GM12878 (cell line): ENCODE measurements at regions not wholly inside any gene's neighbourhood (a gene's known extent, or its start where the extent isn't known, plus 50 kb on each side); places are given as distances from the start of the nearest gene placed in this dataset.

Experiments
- ATAC-seq: fragments of 200-7000 bp; cut with Tn5 transposase; 3 replicates; pipeline ENCODE4 v1.9.1; 2020; ENCODE audit warnings: mild to moderate bottlenecking, moderate library complexity
- BruUV-seq: library from RNA; stranded (reverse); fragments of 400-500 nt; replicated peaks from 2 replicates; lab custom pipeline; 2021; lab: Mats Ljungman, UMichigan
- CTCF ChIA-PET: fragments of 300-600 bp; sonication (Branson Sonifier 250); formaldehyde crosslinking; extraction: SDS; loops from one replicate; lab custom pipeline; 2021; ENCODE audit warnings: inconsistent platforms; lab: Yijun Ruan, JAX
- POLR2A ChIA-PET: fragments of 350-600 bp; formaldehyde crosslinking; extraction: SDS; loops from one replicate; lab custom pipeline; 2021; ENCODE audit warnings: inconsistent platforms; lab: Charles Lee
- RAD21 ChIA-PET: fragments of 300-600 bp; sonication (Branson Sonifier 250); formaldehyde crosslinking; loops from one replicate; lab custom pipeline; 2023; ENCODE audit warnings: antibody characterized with exemption; ENCODE audit not compliant: unreplicated experiment; lab: Charles Lee
- SMC1A ChIA-PET: fragments of 300-600 bp; sonication (Branson Sonifier 250); formaldehyde crosslinking; loops from one replicate; lab custom pipeline; 2023; ENCODE audit not compliant: unreplicated experiment, uncharacterized antibody; lab: Charles Lee
- DNase-seq: peaks from one replicate; pipeline ENCODE4 v3.0.0-alpha.2; 2011; ENCODE audit warnings: low read depth, low spot score
- FAIRE-seq: peaks from 3 replicates; lab custom pipeline; 2011; peaks lifted over from hg19 to GRCh38; lab: Jason Lieb, UNC
- H2AFZ ChIP-seq: 2 replicates; pipeline ENCODE4 v1.6.0; 2011; ENCODE audit warnings: low read depth, low read length, control low read depth; ENCODE audit not compliant: control insufficient read depth
- H3K27ac ChIP-seq: 2 replicates; pipeline ENCODE4 v1.5.1; 2011; ENCODE audit warnings: control low read depth; ENCODE audit not compliant: control insufficient read depth, insufficient read depth
- H3K27me3 ChIP-seq, 2 experiments: replicated peaks in 1 of 2; 2 replicates each; pipeline versions ENCODE4 v1.6.0 to v1.6.1; 2011; ENCODE audit warnings: low read length in 1 of 2; ENCODE audit not compliant: control insufficient read depth in 2 of 2, insufficient read depth in 2 of 2
- H3K36me3 ChIP-seq, 2 experiments: 2 replicates each; pipeline ENCODE4 v1.5.1; 2011; ENCODE audit warnings: low read length in 1 of 2; ENCODE audit not compliant: control insufficient read depth in 2 of 2, insufficient read depth in 2 of 2
- H3K4me1 ChIP-seq: 2 replicates; pipeline ENCODE4 v1.6.1; 2011; ENCODE audit warnings: mild to moderate bottlenecking, low read length, moderate library complexity, mixed read lengths; ENCODE audit not compliant: control insufficient read depth, insufficient read depth
- H3K4me2 ChIP-seq: 2 replicates; pipeline ENCODE4 v1.6.0; 2011; ENCODE audit warnings: control low read depth; ENCODE audit not compliant: control insufficient read depth, insufficient read depth
- H3K4me3 ChIP-seq: fragments of 200-600 bp; sonication (generic); 2 replicates; pipeline ENCODE4 v1.5.1; 2016
- H3K79me2 ChIP-seq: 2 replicates; pipeline ENCODE4 v1.6.0; 2011; ENCODE audit warnings: low read length; ENCODE audit not compliant: control insufficient read depth, insufficient read depth
- H3K9ac ChIP-seq: 2 replicates; pipeline ENCODE4 v1.8.0; 2011; ENCODE audit warnings: low read length, control low read depth, mixed read lengths; ENCODE audit not compliant: control insufficient read depth, insufficient read depth
- H3K9me3 ChIP-seq: replicated peaks from 3 replicates; pipeline ENCODE4 v1.5.1; 2011; ENCODE audit warnings: mild to moderate bottlenecking, low read length; ENCODE audit not compliant: control insufficient read depth, insufficient read depth
- H4K20me1 ChIP-seq: 2 replicates; pipeline ENCODE4 v1.6.0; 2011; ENCODE audit not compliant: control insufficient read depth, insufficient read depth
- BHLHE40 ChIP-seq, 2 experiments: fragments of 450-650 bp in 1 of 2; IDR thresholded peaks; 2 replicates each; pipeline ENCODE4 v1.6.1; 2011 to 2017; ENCODE audit warnings: low read depth in 2 of 2, borderline replicate concordance in 1 of 2, improper control_type of control experiment in 1 of 2, low read length in 1 of 2, mild to moderate bottlenecking in 1 of 2
- KAT2A ChIP-seq: conservative IDR thresholded peaks from 2 replicates; pipeline ENCODE4 v1.6.1; 2011; ENCODE audit warnings: low read depth, low read length; ENCODE audit not compliant: control insufficient read depth
- NRF1 ChIP-seq: conservative IDR thresholded peaks from 2 replicates; pipeline ENCODE4 v1.6.1; 2011; ENCODE audit warnings: mild to moderate bottlenecking, low read depth, low read length, improper control_type of control experiment
- PML ChIP-seq: IDR thresholded peaks from 2 replicates; pipeline ENCODE4 v1.6.1; 2012; ENCODE audit warnings: low read length, inconsistent platforms
- RBBP5 ChIP-seq: fragments of 200-600 bp; sonication (generic); conservative IDR thresholded peaks from 2 replicates; pipeline ENCODE4 v1.6.1; 2016
- TBL1XR1 ChIP-seq: IDR thresholded peaks from 2 replicates; pipeline ENCODE4 v1.6.1; 2012; ENCODE audit warnings: low read depth, low read length, improper control_type of control experiment
- YY1 ChIP-seq: IDR thresholded peaks from 2 replicates; pipeline ENCODE4 v1.6.1; 2011; ENCODE audit warnings: low read depth, mild to moderate bottlenecking, low read length
- ZNF274 ChIP-seq: IDR thresholded peaks from one replicate; pipeline ENCODE4 v1.8.0; 2011; ENCODE audit not compliant: insufficient read length, insufficient read depth
- WGBS: methylation state at CpG from one replicate; pipeline ENCODE4 v1.1.6; 2016; ENCODE audit warnings: low lambda C conversion rate; ENCODE audit not compliant: insufficient replicate concordance, insufficient coverage; ENCODE audit errors: missing lambda C conversion rate; 5-methylcytosine and 5-hydroxymethylcytosine counted together
- in situ Hi-C: fragments of 300-500 bp; cut with MboI; formaldehyde crosslinking; loops from 9 replicates; pipeline ENCODE4 v1.14.3; 2018; ENCODE audit warnings: mixed read lengths
- intact Hi-C: fragments of 100-400 bp; cut with micrococcal nuclease; formaldehyde crosslinking; loops from one replicate; pipeline ENCODE4 v1.14.2; 2022; ENCODE audit not compliant: unreplicated experiment
- TF ChIP-seq, protein P1 (sequence below): IDR thresholded peaks from 2 replicates; pipeline ENCODE4 v1.6.1; 2012; ENCODE audit warnings: improper control_type of control experiment, low read depth, low read length; ENCODE audit not compliant: insufficient replicate concordance
- TF ChIP-seq, protein P2 (sequence below): fragments of 450-650 bp; IDR thresholded peaks from 2 replicates; pipeline ENCODE4 v1.6.1; 2016; ENCODE audit warnings: mild to moderate bottlenecking, moderate library complexity, borderline replicate concordance
- TF ChIP-seq, protein P3 (sequence below): IDR thresholded peaks from 2 replicates; pipeline ENCODE4 v1.6.1; 2012; ENCODE audit warnings: low read depth, low read length, improper control_type of control experiment

DNA sequence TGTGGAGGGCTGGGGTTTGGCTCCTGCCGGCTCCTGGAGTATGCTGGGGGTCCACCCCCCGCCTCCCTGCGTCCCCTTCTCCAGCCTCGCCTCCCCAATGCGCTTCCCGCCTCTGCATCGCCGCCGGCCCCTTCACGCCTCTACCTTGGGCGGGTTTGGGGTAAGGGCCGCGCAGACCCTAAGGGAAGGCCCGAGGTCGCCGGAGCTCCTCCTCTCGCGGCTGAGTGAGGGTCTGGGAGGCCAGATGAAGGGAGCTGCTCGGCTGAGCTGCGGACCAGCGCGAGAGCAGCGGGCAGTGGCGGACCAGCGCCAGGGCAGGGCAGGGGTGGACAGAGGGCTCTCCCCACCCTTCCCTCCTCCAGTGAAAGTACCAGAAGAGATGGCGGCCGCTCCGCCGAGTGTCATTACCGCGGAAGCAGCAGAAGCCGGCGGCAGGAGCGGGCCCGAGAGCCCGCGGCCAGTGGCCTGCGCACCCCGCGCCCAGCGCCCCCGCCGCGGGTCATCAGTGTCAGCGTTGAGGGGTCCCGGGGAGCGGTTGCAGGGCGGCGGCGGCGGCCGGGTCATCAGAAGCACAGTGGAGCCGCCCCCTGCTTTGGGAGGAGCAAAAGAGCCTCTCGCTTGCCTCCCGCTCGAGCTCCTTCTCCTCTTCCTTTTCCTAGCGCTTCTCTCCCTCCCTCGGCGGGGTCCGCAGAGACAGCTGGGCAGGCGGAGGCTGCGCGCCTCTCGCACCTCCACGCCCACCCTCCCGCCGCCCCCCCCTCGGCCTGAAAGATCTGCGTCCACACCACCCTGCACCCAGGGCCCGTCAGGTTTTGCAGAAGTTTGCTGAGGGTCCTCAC is 255.6 kb upstream of the CADM1 start (continued):
- TF ChIP-seq, protein P1, sequence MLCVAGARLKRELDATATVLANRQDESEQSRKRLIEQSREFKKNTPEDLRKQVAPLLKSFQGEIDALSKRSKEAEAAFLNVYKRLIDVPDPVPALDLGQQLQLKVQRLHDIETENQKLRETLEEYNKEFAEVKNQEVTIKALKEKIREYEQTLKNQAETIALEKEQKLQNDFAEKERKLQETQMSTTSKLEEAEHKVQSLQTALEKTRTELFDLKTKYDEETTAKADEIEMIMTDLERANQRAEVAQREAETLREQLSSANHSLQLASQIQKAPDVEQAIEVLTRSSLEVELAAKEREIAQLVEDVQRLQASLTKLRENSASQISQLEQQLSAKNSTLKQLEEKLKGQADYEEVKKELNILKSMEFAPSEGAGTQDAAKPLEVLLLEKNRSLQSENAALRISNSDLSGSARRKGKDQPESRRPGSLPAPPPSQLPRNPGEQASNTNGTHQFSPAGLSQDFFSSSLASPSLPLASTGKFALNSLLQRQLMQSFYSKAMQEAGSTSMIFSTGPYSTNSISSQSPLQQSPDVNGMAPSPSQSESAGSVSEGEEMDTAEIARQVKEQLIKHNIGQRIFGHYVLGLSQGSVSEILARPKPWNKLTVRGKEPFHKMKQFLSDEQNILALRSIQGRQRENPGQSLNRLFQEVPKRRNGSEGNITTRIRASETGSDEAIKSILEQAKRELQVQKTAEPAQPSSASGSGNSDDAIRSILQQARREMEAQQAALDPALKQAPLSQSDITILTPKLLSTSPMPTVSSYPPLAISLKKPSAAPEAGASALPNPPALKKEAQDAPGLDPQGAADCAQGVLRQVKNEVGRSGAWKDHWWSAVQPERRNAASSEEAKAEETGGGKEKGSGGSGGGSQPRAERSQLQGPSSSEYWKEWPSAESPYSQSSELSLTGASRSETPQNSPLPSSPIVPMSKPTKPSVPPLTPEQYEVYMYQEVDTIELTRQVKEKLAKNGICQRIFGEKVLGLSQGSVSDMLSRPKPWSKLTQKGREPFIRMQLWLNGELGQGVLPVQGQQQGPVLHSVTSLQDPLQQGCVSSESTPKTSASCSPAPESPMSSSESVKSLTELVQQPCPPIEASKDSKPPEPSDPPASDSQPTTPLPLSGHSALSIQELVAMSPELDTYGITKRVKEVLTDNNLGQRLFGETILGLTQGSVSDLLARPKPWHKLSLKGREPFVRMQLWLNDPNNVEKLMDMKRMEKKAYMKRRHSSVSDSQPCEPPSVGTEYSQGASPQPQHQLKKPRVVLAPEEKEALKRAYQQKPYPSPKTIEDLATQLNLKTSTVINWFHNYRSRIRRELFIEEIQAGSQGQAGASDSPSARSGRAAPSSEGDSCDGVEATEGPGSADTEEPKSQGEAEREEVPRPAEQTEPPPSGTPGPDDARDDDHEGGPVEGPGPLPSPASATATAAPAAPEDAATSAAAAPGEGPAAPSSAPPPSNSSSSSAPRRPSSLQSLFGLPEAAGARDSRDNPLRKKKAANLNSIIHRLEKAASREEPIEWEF = no peak

DNA sequence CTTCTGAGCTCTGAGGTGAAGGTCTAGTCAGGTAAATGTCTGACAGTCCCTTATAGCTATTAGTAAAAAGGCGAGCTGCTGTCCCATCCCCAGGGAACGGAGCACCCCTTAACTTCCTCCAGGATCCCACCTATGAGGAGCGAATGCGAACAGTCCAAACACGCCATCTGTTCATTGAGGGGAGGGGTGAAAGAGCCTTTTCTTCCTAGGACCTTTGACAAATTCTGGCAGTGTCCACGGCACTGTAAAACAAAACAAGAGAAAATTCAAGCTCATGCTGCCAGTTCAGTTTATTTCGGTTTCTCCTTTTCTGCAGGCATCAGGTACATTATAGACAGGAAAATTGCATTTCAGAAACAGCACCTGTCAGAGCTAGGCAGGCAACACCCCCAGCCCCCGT is 253.8 kb upstream of the CADM1 start:
- intact Hi-C loops = no loop called here
- CTCF ChIA-PET = interaction anchor here (1.4 kb wide), 1 partner anchor 54 kb away, joined by 4 read pairs; no protein-coding TSS in a partner anchor
- FAIRE-seq = no peak
- no peak for TF ChIP-seq PML
- no peak for TF ChIP-seq ZNF274
- TF ChIP-seq TBL1XR1 = no peak
- no peak for TF ChIP-seq YY1
- TF ChIP-seq KAT2A = no peak
- TF ChIP-seq RBBP5 = no peak
- TF ChIP-seq NRF1 = no peak
- TF ChIP-seq, protein P2, sequence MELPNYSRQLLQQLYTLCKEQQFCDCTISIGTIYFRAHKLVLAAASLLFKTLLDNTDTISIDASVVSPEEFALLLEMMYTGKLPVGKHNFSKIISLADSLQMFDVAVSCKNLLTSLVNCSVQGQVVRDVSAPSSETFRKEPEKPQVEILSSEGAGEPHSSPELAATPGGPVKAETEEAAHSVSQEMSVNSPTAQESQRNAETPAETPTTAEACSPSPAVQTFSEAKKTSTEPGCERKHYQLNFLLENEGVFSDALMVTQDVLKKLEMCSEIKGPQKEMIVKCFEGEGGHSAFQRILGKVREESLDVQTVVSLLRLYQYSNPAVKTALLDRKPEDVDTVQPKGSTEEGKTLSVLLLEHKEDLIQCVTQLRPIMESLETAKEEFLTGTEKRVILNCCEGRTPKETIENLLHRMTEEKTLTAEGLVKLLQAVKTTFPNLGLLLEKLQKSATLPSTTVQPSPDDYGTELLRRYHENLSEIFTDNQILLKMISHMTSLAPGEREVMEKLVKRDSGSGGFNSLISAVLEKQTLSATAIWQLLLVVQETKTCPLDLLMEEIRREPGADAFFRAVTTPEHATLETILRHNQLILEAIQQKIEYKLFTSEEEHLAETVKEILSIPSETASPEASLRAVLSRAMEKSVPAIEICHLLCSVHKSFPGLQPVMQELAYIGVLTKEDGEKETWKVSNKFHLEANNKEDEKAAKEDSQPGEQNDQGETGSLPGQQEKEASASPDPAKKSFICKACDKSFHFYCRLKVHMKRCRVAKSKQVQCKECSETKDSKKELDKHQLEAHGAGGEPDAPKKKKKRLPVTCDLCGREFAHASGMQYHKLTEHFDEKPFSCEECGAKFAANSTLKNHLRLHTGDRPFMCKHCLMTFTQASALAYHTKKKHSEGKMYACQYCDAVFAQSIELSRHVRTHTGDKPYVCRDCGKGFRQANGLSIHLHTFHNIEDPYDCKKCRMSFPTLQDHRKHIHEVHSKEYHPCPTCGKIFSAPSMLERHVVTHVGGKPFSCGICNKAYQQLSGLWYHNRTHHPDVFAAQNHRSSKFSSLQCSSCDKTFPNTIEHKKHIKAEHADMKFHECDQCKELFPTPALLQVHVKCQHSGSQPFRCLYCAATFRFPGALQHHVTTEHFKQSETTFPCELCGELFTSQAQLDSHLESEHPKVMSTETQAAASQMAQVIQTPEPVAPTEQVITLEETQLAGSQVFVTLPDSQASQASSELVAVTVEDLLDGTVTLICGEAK = no peak
- TF ChIP-seq, protein P3, sequence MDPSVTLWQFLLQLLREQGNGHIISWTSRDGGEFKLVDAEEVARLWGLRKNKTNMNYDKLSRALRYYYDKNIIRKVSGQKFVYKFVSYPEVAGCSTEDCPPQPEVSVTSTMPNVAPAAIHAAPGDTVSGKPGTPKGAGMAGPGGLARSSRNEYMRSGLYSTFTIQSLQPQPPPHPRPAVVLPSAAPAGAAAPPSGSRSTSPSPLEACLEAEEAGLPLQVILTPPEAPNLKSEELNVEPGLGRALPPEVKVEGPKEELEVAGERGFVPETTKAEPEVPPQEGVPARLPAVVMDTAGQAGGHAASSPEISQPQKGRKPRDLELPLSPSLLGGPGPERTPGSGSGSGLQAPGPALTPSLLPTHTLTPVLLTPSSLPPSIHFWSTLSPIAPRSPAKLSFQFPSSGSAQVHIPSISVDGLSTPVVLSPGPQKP = no peak
- no peak for TF ChIP-seq BHLHE40 (IDR thresholded peaks at IDR 0.05; ENCODE audit: borderline replicate concordance in 1 of 2, low read depth in 2 of 2, low read length in 1 of 2)

More for the DNA sequence above, 253.8 kb upstream of the CADM1 start:
- Histone ChIP-seq H3K27ac (no peak overlapping the region), H2AFZ (no peak overlapping the region), H3K4me1 (no peaks in the 10 kb centered on the region), H3K4me3 (no peak overlapping the region), H4K20me1 (no peaks in the 10 kb centered on the region), H3K9ac (no peak overlapping the region), H3K4me2 (no peak overlapping the region), H3K27me3 (peaks cover 0 to 9% of the 10 kb centered on the region in 2 experiments; a peak in 3 of 4 replicates), H3K36me3 (no peaks in the 10 kb centered on the region), H3K79me2 (no peaks in the 10 kb centered on the region), H3K9me3 (no peaks in the 10 kb centered on the region; the same call in 2 of the 3 replicates)
- ChIA-PET RAD21 (no interaction called here), POLR2A (no interaction called here), SMC1A (no interaction called here)
- DNase-seq = no peak
- no TSS peak for BruUV-seq
- ATAC-seq = no peak
- in situ Hi-C loops = no loop called here
- WGBS = 28% methylated on average over 8 of the region's 8 CpGs
